ENCODE measurements at regions not wholly inside any gene's neighbourhood (a gene's known extent, or its start where the extent isn't known, plus 50 kb on each side); places are given as distances from the start of the nearest gene placed in this dataset.

GRCh38 chr6:120993929-120994572 lies 340.2 kb downstream of the TBC1D32 start:
- H3K36me3 ChIP-seq: no peaks in the 10 kb centered on the region
- H3K4me3 ChIP-seq (ENCODE audit: low read depth, low read length): no peak overlapping the region
- DNase-seq: no peak
- no peaks in the 10 kb centered on the region for H3K27me3 ChIP-seq (ENCODE audit: insufficient read depth, low read depth, severe bottlenecking)
- H3K9me3 ChIP-seq (ENCODE audit: severe bottlenecking): no peaks in the 10 kb centered on the region
- no peak for TF ChIP-seq CTCF (IDR thresholded peaks at IDR 0.05; ENCODE audit: low read depth, low read length)
- no peak overlapping the region for H3K27ac ChIP-seq

- Histone ChIP-seq H3K36me3 (no peaks in the 10 kb centered on the region), H3K27me3 (ENCODE audit: insufficient read depth, low read depth, severe bottlenecking) (no peaks in the 10 kb centered on the region), H3K27ac (no peak overlapping the region), H3K4me3 (ENCODE audit: low read depth, low read length) (no peak overlapping the region), H3K9me3 (ENCODE audit: severe bottlenecking) (no peaks in the 10 kb centered on the region)
- TF ChIP-seq CTCF (IDR thresholded peaks at IDR 0.05; ENCODE audit: low read depth, low read length): no peak
- no peak for DNase-seq
These were observed 342.0 kb downstream of the TBC1D32 start for GRCh38 chr6:120992257-120992656.

GRCh38 chr6:120990866-120991265 lies 343.4 kb downstream of the TBC1D32 start:
- no peak overlapping the region for H3K27ac ChIP-seq
- H3K36me3 ChIP-seq: no peaks in the 10 kb centered on the region
- no peaks in the 10 kb centered on the region for H3K9me3 ChIP-seq (ENCODE audit: severe bottlenecking)
- H3K4me3 ChIP-seq (ENCODE audit: low read depth, low read length): no peak overlapping the region
- TF ChIP-seq CTCF (IDR thresholded peaks at IDR 0.05; ENCODE audit: low read depth, low read length): no peak
- DNase-seq: no peak
- H3K27me3 ChIP-seq (ENCODE audit: insufficient read depth, low read depth, severe bottlenecking): no peaks in the 10 kb centered on the region

GRCh38 chr6:120981835-120982234 lies 352.4 kb downstream of the TBC1D32 start:
- no peaks in the 10 kb centered on the region for H3K9me3 ChIP-seq (ENCODE audit: severe bottlenecking)
- TF ChIP-seq CTCF (IDR thresholded peaks at IDR 0.05; ENCODE audit: low read depth, low read length): no peak
- no peak for DNase-seq
- no peaks in the 10 kb centered on the region for H3K27me3 ChIP-seq (ENCODE audit: insufficient read depth, low read depth, severe bottlenecking)
- H3K27ac ChIP-seq: no peak overlapping the region
- H3K4me3 ChIP-seq (ENCODE audit: low read depth, low read length): no peak overlapping the region
- H3K36me3 ChIP-seq: no peaks in the 10 kb centered on the region

GRCh38 chr6:120966321-120966720 lies 368.0 kb downstream of the TBC1D32 start:
- H3K36me3 ChIP-seq: no peaks in the 10 kb centered on the region
- no peaks in the 10 kb centered on the region for H3K9me3 ChIP-seq (ENCODE audit: severe bottlenecking)
- no peak for TF ChIP-seq CTCF (IDR thresholded peaks at IDR 0.05; ENCODE audit: low read depth, low read length)
- no peak overlapping the region for H3K4me3 ChIP-seq (ENCODE audit: low read depth, low read length)
- no peaks in the 10 kb centered on the region for H3K27me3 ChIP-seq (ENCODE audit: insufficient read depth, low read depth, severe bottlenecking)
- DNase-seq: no peak
- no peak overlapping the region for H3K27ac ChIP-seq

GRCh38 chr6:120965814-120966213 lies 368.5 kb downstream of the TBC1D32 start:
- H3K4me3 ChIP-seq (ENCODE audit: low read depth, low read length): no peak overlapping the region
- DNase-seq: no peak
- no peaks in the 10 kb centered on the region for H3K27me3 ChIP-seq (ENCODE audit: insufficient read depth, low read depth, severe bottlenecking)
- H3K36me3 ChIP-seq: no peaks in the 10 kb centered on the region
- no peak overlapping the region for H3K27ac ChIP-seq
- H3K9me3 ChIP-seq (ENCODE audit: severe bottlenecking): no peaks in the 10 kb centered on the region
- no peak for TF ChIP-seq CTCF (IDR thresholded peaks at IDR 0.05; ENCODE audit: low read depth, low read length)
